HFFc6 (cell line): ENCODE measurements at regions not wholly inside any gene's neighbourhood (a gene's known extent, or its start where the extent isn't known, plus 50 kb on each side); places are given as distances from the start of the nearest gene placed in this dataset.

Experiments used
- DNase-seq: peaks from one replicate; pipeline ENCODE4 v3.0.0-alpha.2; 2018
- H3K27ac Mint-ChIP-seq: 2 replicates; pipeline ENCODE4 v1.8.0; 2020; ENCODE audit warnings: mild to moderate bottlenecking, mixed read lengths
- H3K27me3 Mint-ChIP-seq: 2 replicates; pipeline ENCODE4 v1.8.0; 2021; ENCODE audit warnings: mild to moderate bottlenecking, moderate library complexity, mixed read lengths; ENCODE audit not compliant: insufficient read depth
- H3K36me3 Mint-ChIP-seq: 2 replicates; pipeline ENCODE4 v1.8.0; 2021; ENCODE audit warnings: low read depth, mixed read lengths
- H3K4me1 Mint-ChIP-seq: 2 replicates; pipeline ENCODE4 v1.8.0; 2020; ENCODE audit warnings: low read depth, mixed read lengths
- H3K4me3 Mint-ChIP-seq: 2 replicates; pipeline ENCODE4 v1.8.0; 2020; ENCODE audit warnings: mild to moderate bottlenecking, moderate library complexity, mixed read lengths
- H3K9me3 Mint-ChIP-seq: 2 replicates; pipeline ENCODE4 v1.8.0; 2020; ENCODE audit warnings: mild to moderate bottlenecking, mixed read lengths
- TF ChIP-seq, protein P1 (sequence below): fragments of 200-600 bp; sonication (generic); IDR thresholded peaks from 2 replicates; pipeline ENCODE4 v1.5.0; 2021; ENCODE audit warnings: antibody characterized with exemption, mild to moderate bottlenecking

DNA sequence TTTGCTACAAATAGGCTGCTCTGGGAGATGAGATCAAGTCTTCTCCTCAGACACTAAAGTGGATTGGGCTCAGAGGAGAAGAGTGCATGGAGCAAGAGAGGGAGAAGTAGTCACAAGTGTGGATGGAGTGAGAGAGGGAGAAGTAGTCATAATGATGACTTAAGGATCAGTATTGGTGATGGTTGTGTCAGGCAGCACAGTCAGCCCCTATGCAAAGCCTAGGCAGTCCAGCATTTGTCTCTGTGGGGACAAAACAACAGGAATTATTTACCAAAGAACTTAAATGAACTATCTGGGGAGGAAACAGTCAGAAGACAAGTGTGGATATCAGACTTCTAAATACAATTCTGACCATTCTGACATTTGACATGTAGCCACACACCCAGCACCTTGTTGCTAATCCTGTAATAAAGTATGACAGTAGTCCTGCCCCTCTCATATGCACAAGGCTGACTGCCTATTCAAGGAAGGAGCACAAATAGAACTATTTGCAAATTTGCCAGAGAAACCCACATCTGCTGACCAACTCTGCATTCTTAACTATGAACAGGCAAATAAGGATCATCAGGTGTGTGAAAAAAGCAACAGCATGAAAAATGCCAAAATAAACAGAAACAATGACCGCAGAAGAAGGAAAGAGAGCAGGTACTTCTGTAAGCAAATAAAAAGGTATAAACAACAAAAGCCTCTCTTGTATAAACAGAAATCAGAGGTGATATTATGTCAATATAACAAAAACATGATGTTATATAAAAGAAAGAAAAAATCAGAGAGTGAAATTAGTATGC, 1597.9 kb upstream of the ACVR2A start:
- TF ChIP-seq, protein P1, sequence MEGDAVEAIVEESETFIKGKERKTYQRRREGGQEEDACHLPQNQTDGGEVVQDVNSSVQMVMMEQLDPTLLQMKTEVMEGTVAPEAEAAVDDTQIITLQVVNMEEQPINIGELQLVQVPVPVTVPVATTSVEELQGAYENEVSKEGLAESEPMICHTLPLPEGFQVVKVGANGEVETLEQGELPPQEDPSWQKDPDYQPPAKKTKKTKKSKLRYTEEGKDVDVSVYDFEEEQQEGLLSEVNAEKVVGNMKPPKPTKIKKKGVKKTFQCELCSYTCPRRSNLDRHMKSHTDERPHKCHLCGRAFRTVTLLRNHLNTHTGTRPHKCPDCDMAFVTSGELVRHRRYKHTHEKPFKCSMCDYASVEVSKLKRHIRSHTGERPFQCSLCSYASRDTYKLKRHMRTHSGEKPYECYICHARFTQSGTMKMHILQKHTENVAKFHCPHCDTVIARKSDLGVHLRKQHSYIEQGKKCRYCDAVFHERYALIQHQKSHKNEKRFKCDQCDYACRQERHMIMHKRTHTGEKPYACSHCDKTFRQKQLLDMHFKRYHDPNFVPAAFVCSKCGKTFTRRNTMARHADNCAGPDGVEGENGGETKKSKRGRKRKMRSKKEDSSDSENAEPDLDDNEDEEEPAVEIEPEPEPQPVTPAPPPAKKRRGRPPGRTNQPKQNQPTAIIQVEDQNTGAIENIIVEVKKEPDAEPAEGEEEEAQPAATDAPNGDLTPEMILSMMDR = no peak
- DNase-seq = no peak
- peaks cover 6% of the 10 kb centered on the region; the same call in 1 of the 2 replicates for H3K9me3 Mint-ChIP-seq

DNA sequence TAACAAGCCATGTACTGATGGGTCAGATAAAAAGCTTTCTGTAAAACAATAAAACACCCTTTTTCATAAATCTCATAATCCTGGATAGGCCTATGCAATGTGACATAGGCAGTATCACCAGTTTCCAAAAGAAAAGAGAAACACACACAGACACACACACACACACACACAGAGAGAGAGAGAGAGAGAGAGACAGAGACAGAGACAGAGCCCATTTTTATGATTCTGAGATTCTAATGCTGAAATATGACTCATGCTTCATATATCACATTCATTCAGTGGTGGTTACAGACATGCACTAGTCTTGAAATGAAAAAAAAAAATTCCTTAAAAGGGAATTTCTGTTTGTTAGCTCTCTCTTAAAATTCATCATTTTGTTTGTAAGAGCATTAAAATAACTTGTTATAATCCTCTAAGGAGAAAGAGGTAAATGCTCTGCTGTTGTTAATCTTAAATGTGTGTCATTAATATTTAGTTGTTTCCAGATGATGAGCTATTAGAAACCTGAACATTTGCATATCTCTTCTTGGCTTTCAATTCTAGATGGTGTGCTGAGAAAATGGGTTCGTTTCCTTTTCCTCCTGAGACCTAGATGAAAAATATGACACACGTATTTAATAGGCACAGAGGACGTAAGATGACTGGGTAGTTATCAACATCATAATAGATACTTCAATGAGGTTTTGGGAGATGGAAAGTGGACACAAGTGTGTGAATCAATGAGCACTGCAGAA, 1598.7 kb upstream of the ACVR2A start:
- peak; percentile 55 for DNase-seq
- no peak overlapping the region; the same call in 1 of the 2 replicates for H3K27ac Mint-ChIP-seq
- H3K4me1 Mint-ChIP-seq = peaks cover 15% of the 10 kb centered on the region; the same call in 1 of the 2 replicates
- no peak overlapping the region; the same call in 1 of the 2 replicates for H3K4me3 Mint-ChIP-seq
- no peaks in the 10 kb centered on the region for H3K27me3 Mint-ChIP-seq
- TF ChIP-seq, protein P1 = no peak
- peaks cover 6% of the 10 kb centered on the region; the same call in 1 of the 2 replicates for H3K9me3 Mint-ChIP-seq
- H3K36me3 Mint-ChIP-seq = no peaks in the 10 kb centered on the region

More for the DNA sequence above, 1597.9 kb upstream of the ACVR2A start:
- Mint-ChIP-seq H3K36me3 (no peaks in the 10 kb centered on the region), H3K4me1 (peaks cover 15% of the 10 kb centered on the region; the same call in 1 of the 2 replicates), H3K4me3 (no peak overlapping the region; the same call in 1 of the 2 replicates), H3K27ac (no peak overlapping the region; the same call in 1 of the 2 replicates), H3K27me3 (no peaks in the 10 kb centered on the region)

DNA sequence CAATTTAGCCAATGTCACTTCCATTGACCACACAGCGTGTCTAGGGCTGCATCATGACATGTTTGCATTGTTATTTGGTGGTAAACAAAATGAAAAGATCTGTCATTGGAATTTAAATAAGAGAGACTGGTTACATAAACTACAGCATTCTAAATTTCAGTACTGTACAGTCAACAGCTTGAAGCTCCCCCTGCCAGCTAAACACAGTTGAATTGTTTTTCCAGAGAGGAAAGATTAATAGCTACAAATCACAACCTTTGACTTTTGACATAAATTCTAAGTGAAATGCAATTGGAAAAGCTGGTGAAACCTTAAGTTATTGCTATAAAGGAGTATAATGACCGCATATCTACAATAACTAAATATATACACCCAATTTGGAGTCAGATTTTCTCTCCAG, 1600.0 kb upstream of the ACVR2A start:
- Mint-ChIP-seq H3K27me3 (no peaks in the 10 kb centered on the region), H3K4me1 (peaks cover 24% of the 10 kb centered on the region; the same call in 1 of the 2 replicates), H3K27ac (no peak overlapping the region), H3K9me3 (peaks cover 6% of the 10 kb centered on the region; the same call in 1 of the 2 replicates), H3K4me3 (no peak overlapping the region), H3K36me3 (no peaks in the 10 kb centered on the region)
- TF ChIP-seq, protein P1 = no peak
- DNase-seq = no peak

DNA sequence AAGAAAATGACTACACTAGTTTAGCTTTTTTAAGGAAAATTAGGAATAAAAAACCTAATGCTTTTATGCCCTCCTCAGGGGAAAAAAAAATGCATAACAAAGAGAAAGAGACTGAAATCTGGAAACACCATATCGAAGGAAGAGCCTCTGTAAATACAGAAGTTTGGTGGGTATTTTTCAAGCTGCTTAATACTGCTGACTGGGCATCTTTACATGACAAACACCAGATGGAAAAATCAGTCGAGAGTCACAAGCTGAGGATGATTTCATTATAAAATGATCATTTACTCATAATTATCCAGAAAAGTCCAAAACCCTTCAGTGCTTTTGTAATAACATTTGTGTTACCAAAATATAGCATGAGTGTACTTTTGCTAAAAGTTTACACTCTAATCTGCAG, 1600.7 kb upstream of the ACVR2A start:
- Mint-ChIP-seq H3K9me3 (peaks cover 6% of the 10 kb centered on the region; the same call in 1 of the 2 replicates), H3K36me3 (no peaks in the 10 kb centered on the region), H3K4me1 (peaks cover 31% of the 10 kb centered on the region; the same call in 1 of the 2 replicates), H3K27me3 (no peaks in the 10 kb centered on the region), H3K27ac (no peak overlapping the region), H3K4me3 (no peak overlapping the region)
- no peak for DNase-seq
- TF ChIP-seq, protein P1 = no peak

DNA sequence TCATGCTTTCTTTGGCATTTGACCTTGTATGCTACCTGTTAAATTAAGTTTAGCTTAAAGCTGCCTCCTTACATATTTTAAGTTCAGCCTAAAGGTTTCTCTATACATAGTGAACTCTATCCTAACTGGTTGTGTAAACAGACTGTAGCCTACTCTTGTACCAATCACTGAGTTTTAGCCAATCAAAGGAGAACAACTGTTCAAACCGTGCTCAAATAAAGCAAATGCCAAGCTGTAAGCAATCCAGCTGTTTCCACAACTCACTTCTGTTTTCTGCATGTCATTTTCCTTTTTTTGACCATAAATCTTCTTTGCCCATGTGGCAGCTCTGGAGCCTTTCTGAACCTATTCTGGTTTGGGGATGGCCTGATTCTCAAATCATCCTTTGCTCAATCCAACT, 1603.8 kb upstream of the ACVR2A start:
- H3K27me3 Mint-ChIP-seq = no peaks in the 10 kb centered on the region
- H3K36me3 Mint-ChIP-seq = no peaks in the 10 kb centered on the region

More for the DNA sequence above, 1603.8 kb upstream of the ACVR2A start:
- Mint-ChIP-seq H3K4me3 (no peak overlapping the region), H3K4me1 (peaks cover 31% of the 10 kb centered on the region; the same call in 1 of the 2 replicates), H3K27ac (no peak overlapping the region), H3K9me3 (no peaks in the 10 kb centered on the region; the same call in 1 of the 2 replicates)
- DNase-seq = no peak
- TF ChIP-seq, protein P1 = no peak
